ENCODE measurements at regions not wholly inside any gene's neighbourhood (a gene's known extent, or its start where the extent isn't known, plus 50 kb on each side); places are given as distances from the start of the nearest gene placed in this dataset.
"Not testable (repeated sequence)": the region's sequence is repeated elsewhere in the genome, so short reads cannot be mapped to it uniquely, and the experiment has no call there.

DNA sequence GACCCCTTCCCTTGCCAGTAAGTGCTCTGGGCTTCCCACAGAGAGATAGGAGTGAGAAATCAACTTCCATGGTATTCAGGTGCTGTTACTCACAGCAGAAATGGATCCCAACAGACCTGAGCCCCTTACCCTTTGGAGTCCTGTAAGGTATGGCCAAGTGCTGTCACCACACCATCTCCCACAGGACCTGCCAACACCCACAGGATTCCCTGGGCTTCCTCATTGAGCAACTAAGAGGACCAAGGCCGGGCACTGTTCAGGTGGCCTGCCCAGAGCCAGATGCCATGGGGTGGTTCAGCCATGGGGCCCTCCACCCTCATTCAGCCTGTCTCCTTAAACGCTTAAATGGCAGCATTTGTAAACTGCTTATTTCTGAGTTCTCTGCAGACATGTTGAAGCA is 166.2 kb downstream of the TRIM43 start:
- H3K4me1 Mint-ChIP-seq (ENCODE audit: unreplicated experiment) = no peaks in the 10 kb centered on the region
- H3K36me3 Mint-ChIP-seq = no peaks in the 10 kb centered on the region

DNA sequence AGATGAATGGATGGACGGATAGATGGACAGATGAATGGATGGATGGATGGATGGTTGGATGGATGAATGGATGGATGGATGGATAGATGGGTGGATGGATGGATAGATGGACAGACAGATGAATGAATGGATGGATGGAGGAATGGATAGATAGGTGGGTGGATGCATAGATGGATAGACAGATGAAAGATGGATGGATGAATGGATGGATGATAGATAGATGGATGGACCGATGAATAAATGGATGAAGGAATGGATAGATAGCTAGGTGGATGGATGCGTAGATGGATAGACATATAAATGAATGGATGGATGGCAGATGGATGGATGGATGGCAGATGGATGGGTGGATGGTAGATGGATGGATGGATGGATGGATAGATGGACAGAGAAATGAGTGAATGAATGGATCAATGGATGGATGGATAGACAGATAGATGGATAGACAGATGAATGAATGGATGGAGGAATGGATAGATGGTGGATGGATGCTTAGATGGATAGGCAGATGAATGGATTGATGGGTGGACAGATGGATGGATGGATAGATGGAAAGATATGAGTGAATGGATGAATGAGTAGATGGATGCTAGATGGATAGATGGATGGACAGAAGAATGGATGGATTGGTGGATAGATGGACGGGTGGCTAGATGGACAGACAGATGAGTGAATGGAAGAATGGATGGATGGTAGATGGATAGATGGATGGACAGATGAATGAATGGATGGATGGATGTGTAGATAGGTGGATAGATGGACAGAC is 167.9 kb downstream of the TRIM43 start:
- no peaks in the 10 kb centered on the region for H3K9me3 Mint-ChIP-seq
- H3K4me1 Mint-ChIP-seq (ENCODE audit: unreplicated experiment) = no peaks in the 10 kb centered on the region
- H3K27me3 Mint-ChIP-seq = no peaks in the 10 kb centered on the region
- H3K36me3 Mint-ChIP-seq = no peaks in the 10 kb centered on the region
- H3K4me3 Mint-ChIP-seq = no peak overlapping the region
- TF ChIP-seq, protein P1, sequence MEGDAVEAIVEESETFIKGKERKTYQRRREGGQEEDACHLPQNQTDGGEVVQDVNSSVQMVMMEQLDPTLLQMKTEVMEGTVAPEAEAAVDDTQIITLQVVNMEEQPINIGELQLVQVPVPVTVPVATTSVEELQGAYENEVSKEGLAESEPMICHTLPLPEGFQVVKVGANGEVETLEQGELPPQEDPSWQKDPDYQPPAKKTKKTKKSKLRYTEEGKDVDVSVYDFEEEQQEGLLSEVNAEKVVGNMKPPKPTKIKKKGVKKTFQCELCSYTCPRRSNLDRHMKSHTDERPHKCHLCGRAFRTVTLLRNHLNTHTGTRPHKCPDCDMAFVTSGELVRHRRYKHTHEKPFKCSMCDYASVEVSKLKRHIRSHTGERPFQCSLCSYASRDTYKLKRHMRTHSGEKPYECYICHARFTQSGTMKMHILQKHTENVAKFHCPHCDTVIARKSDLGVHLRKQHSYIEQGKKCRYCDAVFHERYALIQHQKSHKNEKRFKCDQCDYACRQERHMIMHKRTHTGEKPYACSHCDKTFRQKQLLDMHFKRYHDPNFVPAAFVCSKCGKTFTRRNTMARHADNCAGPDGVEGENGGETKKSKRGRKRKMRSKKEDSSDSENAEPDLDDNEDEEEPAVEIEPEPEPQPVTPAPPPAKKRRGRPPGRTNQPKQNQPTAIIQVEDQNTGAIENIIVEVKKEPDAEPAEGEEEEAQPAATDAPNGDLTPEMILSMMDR (conservative IDR thresholded peaks at IDR 0.05) = no peak
- H3K27ac Mint-ChIP-seq = no peak overlapping the region
- DNase-seq (ENCODE audit: extremely low spot score, unreplicated experiment) = no peak

More for the DNA sequence above, 166.2 kb downstream of the TRIM43 start:
- TF ChIP-seq, protein P1 (conservative IDR thresholded peaks at IDR 0.05) = no peak
- Mint-ChIP-seq H3K27me3 (no peaks in the 10 kb centered on the region), H3K9me3 (no peaks in the 10 kb centered on the region), H3K4me3 (no peak overlapping the region), H3K27ac (no peak overlapping the region)
- no peak for DNase-seq (ENCODE audit: extremely low spot score, unreplicated experiment)

DNA sequence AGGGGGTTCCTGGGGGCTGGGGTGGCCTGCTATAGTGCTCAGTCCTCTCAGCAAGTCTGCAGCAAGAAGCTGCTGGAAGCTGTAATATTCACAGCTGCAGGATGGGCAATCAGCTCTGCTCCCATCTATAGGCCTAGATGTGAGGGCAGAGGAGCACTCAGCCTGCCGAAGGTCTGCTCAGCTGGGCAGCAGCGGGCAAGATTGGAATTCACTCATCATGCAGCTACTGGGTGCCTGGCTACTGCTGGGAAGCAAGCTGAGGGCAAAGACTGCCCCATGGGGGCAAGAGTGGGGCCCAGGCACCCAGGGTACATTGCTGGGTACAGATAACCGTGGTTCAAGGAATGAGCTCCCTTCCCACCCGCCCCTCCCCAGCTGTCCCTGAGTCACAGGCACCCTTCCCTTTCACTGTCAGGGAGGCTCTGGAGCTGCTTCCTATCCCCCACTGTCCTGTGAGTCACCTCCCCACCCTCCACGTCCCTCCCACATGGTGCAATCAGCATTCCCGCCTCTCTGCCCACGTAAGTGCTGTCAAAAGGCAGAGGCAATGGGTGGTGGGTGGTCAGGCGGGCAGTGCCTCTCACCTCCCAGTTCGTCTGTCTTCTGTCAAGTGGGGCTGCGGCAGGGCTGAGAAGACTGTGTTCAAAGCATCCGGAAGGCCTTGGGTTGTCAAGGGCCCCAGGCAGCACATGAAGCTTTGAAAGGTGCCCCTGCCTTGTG is 169.2 kb downstream of the TRIM43 start:
- Mint-ChIP-seq H3K27ac (no peak overlapping the region), H3K4me3 (no peak overlapping the region), H3K36me3 (no peaks in the 10 kb centered on the region), H3K27me3 (no peaks in the 10 kb centered on the region), H3K4me1 (ENCODE audit: unreplicated experiment) (no peaks in the 10 kb centered on the region), H3K9me3 (no peaks in the 10 kb centered on the region)
- TF ChIP-seq, protein P1 (conservative IDR thresholded peaks at IDR 0.05) = no peak
- no peak for DNase-seq (ENCODE audit: extremely low spot score, unreplicated experiment)

DNA sequence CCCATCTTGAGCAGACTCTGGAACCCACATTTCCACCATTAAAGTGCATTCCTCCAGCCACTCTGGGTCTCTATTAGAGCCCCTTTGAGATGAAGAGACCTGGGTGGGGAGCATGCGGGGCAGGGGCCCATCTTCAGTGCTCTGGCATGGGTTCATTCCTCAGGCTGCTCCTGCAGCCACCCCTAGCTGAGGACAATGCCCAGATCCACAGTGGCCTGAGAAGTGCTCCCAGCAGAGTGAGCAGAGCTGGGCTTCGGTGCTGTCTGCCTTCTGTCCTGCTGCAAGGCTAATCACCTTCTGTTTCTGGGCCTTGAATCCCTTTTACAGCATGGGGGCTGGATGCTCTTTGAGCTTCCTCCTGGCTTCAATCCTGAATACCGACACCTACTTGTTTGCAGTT is 169.8 kb downstream of the TRIM43 start:
- H3K9me3 Mint-ChIP-seq = no peaks in the 10 kb centered on the region
- TF ChIP-seq, protein P1 (conservative IDR thresholded peaks at IDR 0.05) = no peak
- no peak for DNase-seq (ENCODE audit: extremely low spot score, unreplicated experiment)
- H3K36me3 Mint-ChIP-seq = no peaks in the 10 kb centered on the region
- H3K27me3 Mint-ChIP-seq = no peaks in the 10 kb centered on the region
- no peak overlapping the region for H3K4me3 Mint-ChIP-seq
- no peak overlapping the region for H3K27ac Mint-ChIP-seq
- H3K4me1 Mint-ChIP-seq (ENCODE audit: unreplicated experiment) = no peaks in the 10 kb centered on the region

DNA sequence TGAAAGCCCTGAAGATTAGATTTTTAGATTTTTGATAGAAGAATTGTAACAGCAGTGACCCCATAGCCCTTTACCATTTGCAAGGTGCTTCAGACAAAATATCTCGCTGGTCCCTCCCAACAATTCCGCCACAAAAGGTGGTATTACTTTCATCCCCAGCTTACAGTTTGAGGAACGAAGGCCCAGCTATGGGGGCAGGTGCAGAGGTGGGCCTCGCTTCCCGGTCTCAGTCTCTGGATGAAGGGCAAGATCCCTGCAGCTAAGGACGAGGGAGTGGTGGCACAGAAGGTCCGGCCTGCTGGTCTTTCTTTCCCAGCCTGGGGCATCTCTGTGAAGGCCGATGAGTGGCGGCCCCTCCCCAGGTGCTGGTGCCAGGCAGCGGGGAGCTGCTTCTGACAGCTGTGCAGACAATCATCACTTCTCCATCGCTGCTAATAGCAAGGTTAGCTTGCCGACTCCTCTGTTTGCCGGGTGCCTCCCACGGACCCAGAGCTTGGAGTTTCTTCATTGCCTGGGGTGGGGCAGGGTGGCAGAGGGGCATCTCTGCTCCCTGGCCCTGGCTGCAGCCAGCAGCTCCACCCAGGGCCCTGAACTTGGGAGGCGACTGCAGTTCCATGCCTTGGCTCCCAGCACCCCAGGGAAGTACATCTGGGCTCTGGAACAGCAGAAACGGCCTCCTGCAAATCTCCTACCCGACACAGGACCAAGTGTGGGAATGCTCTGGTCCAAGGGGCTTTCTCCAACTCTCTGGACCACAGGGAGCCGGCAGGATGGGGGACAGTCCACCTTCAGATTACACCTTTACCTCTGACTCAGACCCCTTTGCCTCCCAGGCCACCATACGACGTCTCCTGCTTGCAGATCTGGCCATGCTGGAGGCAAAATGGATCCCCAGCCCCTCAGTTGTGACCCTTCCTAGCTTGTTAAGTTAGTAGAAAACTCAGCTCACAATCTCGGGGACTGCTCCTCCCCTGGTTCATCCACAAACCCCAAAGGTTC is 170.5 kb downstream of the TRIM43 start:
- not testable (repeated sequence) for H3K27me3 Mint-ChIP-seq; DNase-seq (ENCODE audit: extremely low spot score, unreplicated experiment); H3K4me1 Mint-ChIP-seq (ENCODE audit: unreplicated experiment); H3K27ac Mint-ChIP-seq; H3K4me3 Mint-ChIP-seq; H3K9me3 Mint-ChIP-seq; H3K36me3 Mint-ChIP-seq

DNA sequence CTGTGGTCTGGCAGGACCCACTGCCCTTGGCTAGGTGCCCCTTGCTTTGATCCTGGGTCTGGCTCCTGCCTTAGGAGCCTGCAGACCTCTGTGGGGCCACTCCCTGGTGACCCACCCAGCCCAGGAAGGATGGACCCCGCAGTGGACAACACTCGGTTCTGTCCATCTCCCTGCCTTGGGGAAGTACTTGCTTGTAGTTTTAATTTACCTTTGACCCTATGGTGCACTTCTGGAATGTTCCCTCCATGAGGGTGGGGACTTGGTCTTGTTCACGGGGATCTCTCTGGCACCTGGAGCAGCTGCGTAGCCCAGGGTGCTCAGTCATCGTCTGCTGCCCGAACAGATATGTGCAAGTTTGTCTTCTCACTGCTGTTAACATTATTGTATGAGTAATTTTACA is 171.3 kb downstream of the TRIM43 start:
- DNase-seq (ENCODE audit: extremely low spot score, unreplicated experiment); H3K27ac Mint-ChIP-seq; H3K4me1 Mint-ChIP-seq (ENCODE audit: unreplicated experiment); H3K9me3 Mint-ChIP-seq; H3K4me3 Mint-ChIP-seq; H3K27me3 Mint-ChIP-seq; H3K36me3 Mint-ChIP-seq: not testable (repeated sequence)

DNA sequence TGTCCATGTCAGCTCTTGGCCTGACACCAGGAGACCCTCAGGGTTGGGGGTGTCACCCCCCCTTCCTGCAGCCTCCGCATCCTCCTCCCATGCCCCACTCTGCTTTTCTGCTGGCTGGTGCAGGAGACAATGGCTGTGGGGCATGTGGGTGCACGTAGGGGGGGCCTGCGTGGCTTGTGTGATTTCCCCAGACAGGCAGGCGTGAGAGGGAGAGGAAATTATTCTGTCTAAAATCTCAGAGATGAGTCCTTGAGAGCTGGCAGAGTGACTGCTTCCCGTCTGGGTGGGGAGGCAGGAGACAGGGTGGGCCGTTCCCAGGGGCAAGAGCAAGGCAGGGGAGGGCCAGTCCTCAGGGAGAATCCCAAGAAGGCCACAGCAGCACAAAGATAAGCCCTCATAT is 173.2 kb downstream of the TRIM43 start:
- H3K27ac Mint-ChIP-seq; H3K4me1 Mint-ChIP-seq (ENCODE audit: unreplicated experiment): not testable (repeated sequence)

DNA sequence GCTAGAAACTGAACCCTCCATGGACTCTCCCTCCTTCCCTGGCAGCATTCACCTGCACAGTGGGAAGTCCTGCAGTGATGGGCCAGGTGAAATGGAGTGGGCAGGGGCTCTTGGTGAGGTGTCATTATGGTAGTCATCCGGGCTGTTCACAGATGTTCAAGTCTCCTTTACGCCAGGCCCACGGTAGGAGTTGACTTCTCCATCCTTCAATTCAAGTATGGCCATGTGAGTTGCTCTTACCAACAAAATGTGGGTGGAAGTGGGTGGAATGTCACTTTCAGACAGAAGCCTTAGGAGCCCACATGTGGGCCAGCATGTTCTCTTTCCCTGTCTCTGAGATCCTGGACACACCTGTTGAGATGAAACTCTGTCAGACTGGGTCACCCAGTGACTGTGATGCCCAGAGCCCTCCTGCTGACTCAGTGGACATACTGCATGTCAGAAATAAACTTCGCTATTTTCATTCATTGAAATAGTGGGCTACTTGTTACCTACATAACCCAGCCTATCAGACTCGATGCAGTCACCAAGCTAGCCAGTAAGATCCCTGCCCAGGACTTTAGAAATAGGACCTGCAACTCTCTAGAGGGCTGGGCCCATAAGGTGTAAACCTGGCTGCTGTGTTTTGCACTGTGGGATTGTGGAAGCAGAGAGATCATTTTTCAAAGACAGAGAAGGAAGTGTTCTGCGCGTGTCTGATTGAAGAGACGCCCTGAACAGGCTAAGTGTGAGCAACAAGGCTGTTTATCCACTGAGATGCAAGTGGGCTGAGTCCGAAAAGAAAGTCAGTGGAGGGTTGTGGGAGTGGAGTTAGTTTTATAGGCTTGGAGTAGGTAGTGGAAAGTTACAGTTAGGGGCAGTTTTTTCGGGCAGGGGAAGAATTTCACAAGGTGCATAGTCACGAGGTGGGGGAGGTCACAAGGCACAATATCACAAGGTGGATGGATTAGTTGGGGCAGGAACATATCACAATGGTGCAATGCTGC is 174.4 kb downstream of the TRIM43 start:
- not testable (repeated sequence) for H3K9me3 Mint-ChIP-seq; H3K27me3 Mint-ChIP-seq; H3K4me1 Mint-ChIP-seq (ENCODE audit: unreplicated experiment); H3K36me3 Mint-ChIP-seq; H3K4me3 Mint-ChIP-seq; DNase-seq (ENCODE audit: extremely low spot score, unreplicated experiment); H3K27ac Mint-ChIP-seq

More for the DNA sequence above, 173.2 kb downstream of the TRIM43 start:
- H3K9me3 Mint-ChIP-seq; DNase-seq (ENCODE audit: extremely low spot score, unreplicated experiment); H3K4me3 Mint-ChIP-seq; H3K36me3 Mint-ChIP-seq; H3K27me3 Mint-ChIP-seq: not testable (repeated sequence)
